NT2/D1 (cell line): ENCODE measurements at regions not wholly inside any gene's neighbourhood (a gene's known extent, or its start where the extent isn't known, plus 50 kb on each side); places are given as distances from the start of the nearest gene placed in this dataset.

ENCODE experiments used
- DNase-seq: peaks from one replicate; pipeline ENCODE4 v3.0.0-alpha.2; 2011; ENCODE audit warnings: low read depth, low spot score
- H3K27me3 ChIP-seq: 2 replicates; pipeline ENCODE4 v1.6.0; 2011; ENCODE audit warnings: mild to moderate bottlenecking; ENCODE audit not compliant: insufficient read length, insufficient read depth
- H3K36me3 ChIP-seq: 2 replicates; pipeline ENCODE4 v1.6.1; 2011; ENCODE audit warnings: mild to moderate bottlenecking, low read length, mixed read lengths; ENCODE audit not compliant: insufficient read depth, insufficient read length
- H3K4me1 ChIP-seq: 2 replicates; pipeline ENCODE4 v1.5.1; 2011; ENCODE audit not compliant: insufficient read depth, insufficient read length
- H3K4me3 ChIP-seq: 2 replicates; pipeline ENCODE4 v1.5.1; 2011; ENCODE audit warnings: low read depth; ENCODE audit not compliant: insufficient read length
- H3K9ac ChIP-seq: 2 replicates; pipeline ENCODE4 v1.6.0; 2011; ENCODE audit warnings: low read depth; ENCODE audit not compliant: insufficient read length
- H3K9me3 ChIP-seq: 2 replicates; pipeline ENCODE4 v1.5.1; 2011; ENCODE audit warnings: mild to moderate bottlenecking, low read length; ENCODE audit not compliant: insufficient read depth
- SUZ12 ChIP-seq: IDR thresholded peaks from 2 replicates; pipeline ENCODE4 v1.6.1; 2011; ENCODE audit not compliant: insufficient read length, insufficient read depth; ENCODE audit errors: extremely low read depth
- YY1 ChIP-seq: IDR thresholded peaks from 2 replicates; pipeline ENCODE4 v1.6.1; 2011; ENCODE audit not compliant: insufficient read length, insufficient read depth
- ZNF274 ChIP-seq: IDR thresholded peaks from 2 replicates; pipeline ENCODE4 v1.6.1; 2011; ENCODE audit warnings: mild to moderate bottlenecking, low read depth, low read length

DNA sequence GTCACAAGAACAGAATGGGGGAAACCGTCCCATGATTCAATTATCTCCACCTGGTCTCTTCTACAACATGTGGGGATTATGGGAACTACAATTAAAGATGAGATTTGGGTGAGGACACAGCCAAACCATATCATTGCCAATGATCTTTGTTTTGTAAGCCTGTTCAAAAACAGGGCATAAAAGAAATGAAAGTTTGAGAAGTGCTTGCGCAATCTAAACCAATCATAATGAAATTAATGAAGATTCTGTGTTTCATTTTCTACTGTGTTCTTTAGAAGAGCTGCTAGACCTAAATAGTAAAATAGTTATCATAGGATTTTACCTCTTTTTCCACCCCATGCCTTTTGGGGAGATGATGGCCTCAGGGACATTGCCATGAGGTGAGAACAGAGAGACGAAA is 761.3 kb downstream of the HDGFL1 start:
- no peaks in the 10 kb centered on the region for H3K27me3 ChIP-seq
- TF ChIP-seq ZNF274 (no peak), SUZ12 (no peak), YY1 (no peak)
- no peaks in the 10 kb centered on the region for H3K4me1 ChIP-seq
- DNase-seq, result no peak
- H3K9ac ChIP-seq, result no peak overlapping the region
- H3K4me3 ChIP-seq, result no peak overlapping the region
- no peaks in the 10 kb centered on the region for H3K36me3 ChIP-seq
- H3K9me3 ChIP-seq, result no peaks in the 10 kb centered on the region

DNA sequence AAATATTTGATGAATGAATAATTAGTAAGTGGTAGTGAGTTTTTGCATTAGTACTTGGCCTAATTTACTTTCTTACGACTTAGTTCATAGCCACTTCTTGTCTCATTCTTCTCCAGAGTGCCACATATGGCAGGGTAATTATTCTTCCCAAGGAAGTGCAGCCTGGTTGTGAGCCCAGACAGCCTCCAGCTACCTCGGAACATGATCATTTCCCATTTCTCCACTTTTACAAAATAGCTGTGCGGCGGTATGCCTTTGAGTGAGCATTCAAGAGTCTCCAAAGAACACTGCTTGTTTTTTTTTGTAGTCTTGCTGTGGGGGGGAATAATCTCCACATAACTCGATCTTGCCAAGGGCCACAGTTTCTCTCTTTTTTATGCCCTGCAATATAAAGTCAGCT is 765.0 kb downstream of the HDGFL1 start:
- no peak for DNase-seq
- no peaks in the 10 kb centered on the region for H3K36me3 ChIP-seq
- TF ChIP-seq YY1 (no peak), SUZ12 (no peak), ZNF274 (no peak)
- no peaks in the 10 kb centered on the region for H3K9me3 ChIP-seq
- no peaks in the 10 kb centered on the region for H3K27me3 ChIP-seq
- H3K4me1 ChIP-seq, result no peaks in the 10 kb centered on the region
- no peak overlapping the region for H3K9ac ChIP-seq
- no peak overlapping the region for H3K4me3 ChIP-seq

GRCh38 chr6:23335894-23336293 is 766.5 kb downstream of the HDGFL1 start:
- H3K9ac ChIP-seq, result no peak overlapping the region
- no peak overlapping the region for H3K4me3 ChIP-seq
- no peak for DNase-seq
- TF ChIP-seq ZNF274, result no peak
- no peak for TF ChIP-seq SUZ12
- TF ChIP-seq YY1, result no peak
- no peaks in the 10 kb centered on the region for H3K36me3 ChIP-seq
- H3K9me3 ChIP-seq, result no peaks in the 10 kb centered on the region
- no peaks in the 10 kb centered on the region for H3K4me1 ChIP-seq
- H3K27me3 ChIP-seq, result no peaks in the 10 kb centered on the region

DNA sequence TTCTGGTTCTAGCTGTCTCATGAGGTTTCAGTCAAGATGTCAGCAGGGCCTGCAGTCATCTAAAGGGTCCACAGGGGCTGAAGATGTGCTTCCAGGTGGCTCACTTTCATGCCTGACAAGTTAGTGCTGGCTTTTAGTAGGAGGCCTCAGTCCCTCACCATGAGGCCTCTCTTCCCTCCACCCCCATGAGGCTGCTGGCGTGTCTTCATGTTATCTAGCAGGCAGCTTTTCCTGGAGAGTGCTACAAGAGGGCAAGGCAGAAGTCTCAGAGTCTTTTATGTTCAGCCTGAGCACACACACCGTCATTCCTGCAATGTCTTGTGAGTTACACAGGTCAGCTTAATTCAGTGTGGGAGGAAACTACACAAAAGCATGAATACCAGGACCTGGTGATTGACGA is 769.9 kb downstream of the HDGFL1 start:
- no peaks in the 10 kb centered on the region for H3K27me3 ChIP-seq
- no peaks in the 10 kb centered on the region for H3K9me3 ChIP-seq
- no peaks in the 10 kb centered on the region for H3K4me1 ChIP-seq
- TF ChIP-seq ZNF274 (no peak), YY1 (no peak), SUZ12 (no peak)
- no peaks in the 10 kb centered on the region for H3K36me3 ChIP-seq
- no peak overlapping the region for H3K4me3 ChIP-seq
- H3K9ac ChIP-seq, result no peak overlapping the region
- no peak for DNase-seq

- no peak for DNase-seq
- TF ChIP-seq SUZ12 (no peak), YY1 (no peak), ZNF274 (no peak)
- Histone ChIP-seq H3K4me3 (no peak overlapping the region), H3K9me3 (no peaks in the 10 kb centered on the region), H3K27me3 (no peaks in the 10 kb centered on the region), H3K4me1 (no peaks in the 10 kb centered on the region), H3K9ac (no peak overlapping the region), H3K36me3 (no peaks in the 10 kb centered on the region)
These were observed 770.9 kb downstream of the HDGFL1 start for GRCh38 chr6:23340271-23340670.

DNA sequence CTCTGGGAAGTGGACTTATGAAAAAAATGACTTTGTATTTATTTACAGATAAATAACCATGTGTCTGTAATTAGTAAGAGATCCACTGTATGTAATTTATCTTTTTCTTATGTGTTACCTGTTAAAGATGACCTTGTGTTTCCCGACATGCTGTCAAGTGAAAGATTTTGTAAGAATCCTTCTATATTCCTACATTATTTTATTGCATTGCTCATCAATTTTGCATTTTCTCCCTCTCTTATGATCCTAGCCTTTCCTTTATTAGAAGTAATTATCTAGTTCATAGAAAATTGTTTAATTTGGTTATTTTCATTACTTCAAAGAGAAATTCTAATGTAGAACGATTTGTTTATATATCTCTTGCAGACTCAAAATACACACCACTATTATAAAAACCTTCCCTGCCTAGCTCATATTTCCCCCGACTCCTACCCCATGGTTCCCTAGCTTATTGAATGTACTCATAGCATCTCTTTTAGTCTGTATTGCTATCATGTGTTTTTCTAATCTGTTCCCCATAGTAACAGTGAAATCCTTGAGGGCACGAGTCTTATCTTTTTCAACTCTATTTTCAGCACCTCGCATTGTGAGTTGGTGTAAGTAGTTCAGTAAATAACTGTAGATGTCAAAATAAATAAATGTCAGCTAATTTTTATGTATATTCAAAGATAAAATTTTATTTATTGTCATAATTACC is 774.4 kb downstream of the HDGFL1 start:
- Histone ChIP-seq H3K36me3 (no peaks in the 10 kb centered on the region), H3K4me3 (no peak overlapping the region), H3K4me1 (no peaks in the 10 kb centered on the region), H3K9ac (no peak overlapping the region), H3K9me3 (no peaks in the 10 kb centered on the region), H3K27me3 (no peaks in the 10 kb centered on the region)
- DNase-seq, result no peak
- TF ChIP-seq ZNF274 (no peak), SUZ12 (no peak), YY1 (no peak)

GRCh38 chr6:23348185-23348584 is 777.8 kb upstream of the NRSN1 start:
- TF ChIP-seq SUZ12 (no peak), ZNF274 (no peak), YY1 (no peak)
- Histone ChIP-seq H3K36me3 (no peaks in the 10 kb centered on the region), H3K9me3 (no peaks in the 10 kb centered on the region), H3K4me3 (no peak overlapping the region), H3K27me3 (no peaks in the 10 kb centered on the region), H3K4me1 (no peaks in the 10 kb centered on the region), H3K9ac (no peak overlapping the region)
- no peak for DNase-seq
